Spleen (tissue), 11 donors: ENCODE measurements at regions not wholly inside any gene's neighbourhood (a gene's known extent, or its start where the extent isn't known, plus 50 kb on each side); places are given as distances from the start of the nearest gene placed in this dataset.

Experiments
- DNase-seq: peaks from one replicate; pipeline ENCODE4 v3.0.0-alpha.2; 2020
- H3K27ac ChIP-seq, 8 donors: fragments of 200-600 bp; sonication (generic) in 7 of 8; 1 replicate in 4 of 8; 2 replicates in 4 of 8; pipeline versions ENCODE4 v1.5.0 to v1.8.0; 2016 to 2021; ENCODE audit warnings: inconsistent platforms in 4 of 8, mild to moderate bottlenecking in 4 of 8, moderate library complexity in 1 of 8
- H3K27me3 ChIP-seq, 7 donors: fragments of 200-600 bp; sonication (generic) in 6 of 7; replicated peaks in 1 of 7; 1 replicate in 4 of 7; 2 replicates in 3 of 7; pipeline versions ENCODE4 v1.5.0 to v1.8.0; 2016 to 2021; ENCODE audit warnings: inconsistent platforms in 3 of 7, mild to moderate bottlenecking in 1 of 7
- H3K36me3 ChIP-seq, 6 donors: fragments of 200-600 bp; sonication (generic) in 5 of 6; 1 replicate in 4 of 6; 2 replicates in 2 of 6; pipeline versions ENCODE4 v1.5.0 to v1.8.0; 2016 to 2021; ENCODE audit warnings: inconsistent platforms in 2 of 6
- H3K4me1 ChIP-seq, 6 donors: fragments of 200-600 bp; sonication (generic) in 5 of 6; 1 replicate in 3 of 6; 2 replicates in 3 of 6; pipeline versions ENCODE4 v1.5.0 to v1.8.0; 2016 to 2021; ENCODE audit warnings: inconsistent platforms in 3 of 6
- H3K4me3 ChIP-seq, 8 donors: fragments of 200-600 bp; sonication (generic) in 7 of 8; 1 replicate in 4 of 8; 2 replicates in 4 of 8; pipeline versions ENCODE4 v1.5.0 to v1.8.0; 2016 to 2021; ENCODE audit warnings: inconsistent platforms in 4 of 8, mild to moderate bottlenecking in 4 of 8, moderate library complexity in 2 of 8
- H3K9me3 ChIP-seq, 8 donors: fragments of 200-600 bp; sonication (generic) in 7 of 8; 1 replicate in 4 of 8; 2 replicates in 4 of 8; pipeline versions ENCODE4 v1.5.0 to v1.8.0; 2016 to 2021; ENCODE audit warnings: inconsistent platforms in 4 of 8
- CTCF ChIP-seq, 11 experiments: fragments of 200-600 bp in 7 of 11; fragments of 450-650 bp in 4 of 11; sonication (generic) in 4 of 11; IDR thresholded peaks in 8 of 11; conservative IDR thresholded peaks in 3 of 11; 1 replicate in 7 of 11; 2 replicates in 4 of 11; pipeline versions ENCODE4 v1.4.0 to v1.8.0; 2016 to 2021; ENCODE audit warnings: antibody characterized with exemption in 11 of 11, inconsistent platforms in 4 of 11, mild to moderate bottlenecking in 1 of 11
- POLR2A ChIP-seq, 3 donors: fragments of 450-650 bp; IDR thresholded peaks; one replicate each; pipeline ENCODE4 v1.5.1; 2017; ENCODE audit warnings: antibody characterized with exemption in 3 of 3, mild to moderate bottlenecking in 1 of 3
- POLR2AphosphoS5 ChIP-seq, 3 donors: sonication (generic); formaldehyde crosslinking; IDR thresholded peaks; one replicate each; pipeline ENCODE4 v1.5.1; 2017; ENCODE audit warnings: antibody characterized with exemption in 3 of 3
- WGBS, 5 donors: extraction: QIAGEN DNeasy Blood & Tissue Kit in 3 of 5; methylation state at CpG; one replicate each; pipeline versions ENCODE4 v1.1.5 to v1.1.7; 2013 to 2018; 5-methylcytosine and 5-hydroxymethylcytosine counted together
- intact Hi-C: fragments of 100-400 bp; cut with DNase I; formaldehyde crosslinking; loops from one replicate; pipeline ENCODE4 v1.15.0; 2023; ENCODE audit warnings: low total_unique reads
- donor health status: healthy with polysubstance abuse.
- donor health status: DM: no; HTN: no; CAD: no; lungs with moderate emphysema.
- donor health status: DM: no; HTN: no; CAD: no.
- donor health status: Bipolar disorder and iron deficiency.
- donor health status: healthy.
- donor health status: DM: no; HTN: no; CAD: no.
- donor health status: DM: yes; HTN: yes; CAD: no.

- WGBS, 5 donors = 75 to 98% (median 78%) methylated on average over 2 of the region's 2 CpGs
- Histone ChIP-seq H3K27ac (no peak overlapping the region), H3K36me3 (no peaks in the 10 kb centered on the region), H3K4me3 (no peak overlapping the region), H3K9me3 (peaks cover 0 to 13% (median 3%) of the 10 kb centered on the region in 8 donors), H3K4me1 (no peaks in the 10 kb centered on the region), H3K27me3 (no peaks in the 10 kb centered on the region)
- TF ChIP-seq CTCF (IDR thresholded peaks at IDR 0.05 in 8 of 11, conservative IDR thresholded peaks at IDR 0.05 in 3 of 11) = no peak
- no peak for TF ChIP-seq POLR2A (IDR thresholded peaks at IDR 0.05)
- no peak for TF ChIP-seq POLR2AphosphoS5 (IDR thresholded peaks at IDR 0.05)
- no peak for DNase-seq
- intact Hi-C loops = no loop called here
Observed at GRCh38 chr18:69172046-69172445, 228.6 kb upstream of the DOK6 start.

DNA sequence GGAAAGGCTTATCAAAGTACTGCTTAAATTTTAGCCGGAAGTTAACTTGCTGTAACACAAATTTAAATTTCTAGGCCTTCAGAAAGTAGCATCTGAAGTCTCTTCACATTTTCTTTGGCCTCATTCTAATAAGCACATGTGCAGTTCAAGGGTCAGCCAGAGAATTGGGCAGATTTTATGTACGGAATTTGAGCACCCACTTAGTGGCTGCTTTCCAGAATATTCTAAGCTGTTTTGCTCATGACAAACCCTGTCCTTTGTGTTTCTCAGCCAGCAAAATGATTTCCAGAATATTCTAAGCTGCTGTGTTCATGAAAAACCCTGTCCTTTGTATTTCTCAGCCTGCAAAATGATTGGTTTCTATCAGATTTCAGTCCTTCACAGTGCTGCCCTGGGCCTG, 225.0 kb upstream of the DOK6 start:
- TF ChIP-seq POLR2A (IDR thresholded peaks at IDR 0.05) (no peak), CTCF (IDR thresholded peaks at IDR 0.05 in 8 of 11, conservative IDR thresholded peaks at IDR 0.05 in 3 of 11) (no peak), POLR2AphosphoS5 (IDR thresholded peaks at IDR 0.05) (no peak)
- DNase-seq = no peak
- intact Hi-C loops = no loop called here
- H3K27ac ChIP-seq = no peak overlapping the region
- no peaks in the 10 kb centered on the region for H3K36me3 ChIP-seq
- H3K9me3 ChIP-seq = peaks cover 0 to 13% (median 4%) of the 10 kb centered on the region in 8 donors
- H3K27me3 ChIP-seq = no peaks in the 10 kb centered on the region
- WGBS, 5 donors = 67 to 91% (median 80%) methylated on average over 2 of the region's 2 CpGs
- no peaks in the 10 kb centered on the region for H3K4me1 ChIP-seq
- no peak overlapping the region for H3K4me3 ChIP-seq

GRCh38 chr18:69176741-69177140, 223.9 kb upstream of the DOK6 start:
- Histone ChIP-seq H3K27me3 (no peaks in the 10 kb centered on the region), H3K4me3 (no peak overlapping the region), H3K27ac (no peak overlapping the region), H3K4me1 (no peaks in the 10 kb centered on the region), H3K36me3 (no peaks in the 10 kb centered on the region), H3K9me3 (peaks cover 0 to 13% (median 4%) of the 10 kb centered on the region in 8 donors)
- intact Hi-C loops = no loop called here
- 87 to 94% (median 90%) methylated on average over 3 of the region's 3 CpGs for WGBS, 5 donors
- TF ChIP-seq POLR2AphosphoS5 (IDR thresholded peaks at IDR 0.05) (no peak), CTCF (IDR thresholded peaks at IDR 0.05 in 8 of 11, conservative IDR thresholded peaks at IDR 0.05 in 3 of 11) (no peak), POLR2A (IDR thresholded peaks at IDR 0.05) (no peak)
- DNase-seq = no peak

DNA sequence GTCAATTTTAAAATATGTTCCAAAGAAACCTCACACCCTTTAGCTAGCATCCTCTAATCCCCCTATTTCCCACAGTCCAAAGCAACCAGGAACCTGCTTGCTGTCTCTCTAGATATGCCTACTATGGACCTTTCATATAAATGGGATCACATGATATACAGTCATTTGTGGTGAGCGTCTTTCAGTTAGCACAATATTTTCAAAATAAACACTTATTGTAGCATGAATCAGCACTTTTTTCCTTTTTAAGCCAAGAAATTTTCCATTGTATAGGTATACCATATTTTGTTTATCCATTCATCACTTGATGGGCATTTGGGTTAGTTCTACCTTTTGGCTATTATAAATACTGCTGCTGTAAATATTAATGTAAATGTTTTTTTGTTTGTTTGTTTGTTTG, 223.0 kb upstream of the DOK6 start:
- Histone ChIP-seq H3K4me1 (no peaks in the 10 kb centered on the region), H3K9me3 (peaks cover 0 to 7% (median 4%) of the 10 kb centered on the region in 8 donors), H3K36me3 (no peaks in the 10 kb centered on the region), H3K27ac (no peak overlapping the region), H3K27me3 (no peaks in the 10 kb centered on the region), H3K4me3 (no peak overlapping the region)
- no peak for DNase-seq
- 79 to 96% (median 86%) methylated on average over 1 of the region's 1 CpG for WGBS, 5 donors
- intact Hi-C loops = no loop called here
- TF ChIP-seq POLR2AphosphoS5 (IDR thresholded peaks at IDR 0.05) = no peak
- no peak for TF ChIP-seq CTCF (IDR thresholded peaks at IDR 0.05 in 8 of 11, conservative IDR thresholded peaks at IDR 0.05 in 3 of 11)
- TF ChIP-seq POLR2A (IDR thresholded peaks at IDR 0.05) = no peak
